HG02588 (cell line): ENCODE measurements at regions not wholly inside any gene's neighbourhood (a gene's known extent, or its start where the extent isn't known, plus 50 kb on each side); places are given as distances from the start of the nearest gene placed in this dataset.

ENCODE experiments used
- ATAC-seq: cut with Tn5 transposase; IDR thresholded peaks from one replicate; pipeline ENCODE4 v1.9.1; 2021; ENCODE audit warnings: mild to moderate bottlenecking, moderate library complexity; ENCODE audit not compliant: unreplicated experiment

DNA sequence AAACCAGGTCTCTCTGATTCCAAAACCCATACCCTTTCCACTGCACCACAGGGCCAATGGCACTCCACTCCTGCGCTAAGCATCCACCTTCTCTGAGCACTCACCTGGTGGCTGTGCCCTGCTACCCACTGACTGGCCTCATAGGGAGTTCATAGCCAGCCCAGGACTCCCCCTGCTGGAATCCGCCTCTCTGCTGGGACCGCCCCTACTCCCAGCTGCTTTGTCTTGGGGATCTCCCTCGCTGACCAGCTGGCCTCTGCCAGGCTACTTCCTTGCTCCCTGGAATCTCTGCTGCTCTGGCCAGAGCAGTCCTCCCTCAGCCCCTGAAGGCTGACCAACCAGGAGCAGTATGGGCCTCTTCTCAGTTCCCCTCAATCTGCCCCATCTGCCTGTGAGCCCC is 129.7 kb downstream of the FAXC start:
- ATAC-seq, result peak; percentile 86

- ATAC-seq, result no peak
Measured at GRCh38 chr6:99216959-99217358, 132.5 kb downstream of the FAXC start.

- no peak for ATAC-seq
Measured at GRCh38 chr6:99195986-99196655, 153.4 kb downstream of the FAXC start.

DNA sequence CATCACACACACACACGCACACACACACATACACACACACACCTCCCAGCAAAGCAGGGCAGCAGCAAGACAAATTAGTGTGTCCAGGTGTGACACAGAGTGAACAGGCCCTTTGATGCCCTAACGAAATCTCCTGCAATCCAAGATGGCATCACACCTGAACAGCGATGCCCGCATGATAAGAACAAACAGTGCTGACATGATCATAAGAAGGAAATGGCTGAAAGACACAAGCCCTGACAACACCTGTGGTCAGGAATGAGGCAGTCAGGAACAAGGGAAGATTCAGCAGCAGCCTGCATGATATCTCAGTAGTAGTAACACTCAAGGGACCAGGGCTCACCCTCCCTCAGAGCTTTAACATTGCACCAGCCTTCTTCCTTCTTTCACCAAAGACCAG is 156.9 kb downstream of the FAXC start:
- no peak for ATAC-seq

GRCh38 chr6:99189823-99190721 is 159.4 kb downstream of the FAXC start:
- ATAC-seq, result peak; percentile 97

- no peak for ATAC-seq
Measured at GRCh38 chr6:99187429-99187828, 162.0 kb downstream of the FAXC start.

GRCh38 chr6:99186417-99186816 is 163.1 kb downstream of the FAXC start:
- no peak for ATAC-seq

- no peak for ATAC-seq
Measured at GRCh38 chr6:99185525-99185924, 163.9 kb downstream of the FAXC start.

GRCh38 chr6:99184696-99185095 is 164.8 kb downstream of the FAXC start:
- ATAC-seq, result no peak

DNA sequence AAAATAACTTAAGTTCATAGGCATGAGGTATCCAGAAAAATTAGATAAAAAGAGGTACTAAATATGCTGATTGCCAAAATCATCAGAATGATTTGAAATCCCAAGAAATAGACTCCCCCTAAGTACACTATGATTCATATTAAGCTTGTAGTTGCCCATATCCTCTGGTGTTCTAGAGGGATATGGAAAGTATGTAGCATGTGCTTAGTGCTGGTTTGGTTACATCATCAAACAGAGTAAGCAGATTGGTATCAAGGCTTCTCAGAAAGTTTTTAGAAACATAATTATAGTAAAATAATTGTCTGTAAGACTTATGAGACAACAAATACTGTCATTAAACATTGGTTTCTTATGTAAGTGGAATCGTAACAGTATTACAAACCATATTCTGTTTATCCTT is 166.4 kb downstream of the FAXC start:
- ATAC-seq, result no peak

- no peak for ATAC-seq
Measured at GRCh38 chr6:99181174-99181573, 168.3 kb downstream of the FAXC start.

GRCh38 chr6:99178168-99178567 is 171.3 kb downstream of the FAXC start:
- ATAC-seq, result no peak

DNA sequence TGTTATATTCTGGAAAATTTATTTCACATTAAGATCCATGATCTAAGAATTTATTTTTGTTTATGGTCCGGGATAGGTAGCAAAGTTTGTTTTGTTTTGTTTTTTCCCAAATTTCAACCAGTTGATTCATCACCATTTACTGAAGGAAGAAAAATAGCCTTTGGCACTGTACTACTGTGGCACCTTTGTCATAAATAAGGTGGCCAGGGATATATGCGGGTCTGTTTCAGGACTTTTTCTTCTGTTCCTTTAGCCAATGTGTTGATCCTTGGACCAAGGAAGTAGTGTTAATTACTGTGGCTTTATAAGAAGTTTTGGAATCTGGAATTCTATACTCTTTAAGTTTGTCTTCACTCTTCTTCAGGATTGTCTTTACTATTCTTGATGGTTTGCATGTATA is 171.7 kb downstream of the FAXC start:
- ATAC-seq, result no peak

DNA sequence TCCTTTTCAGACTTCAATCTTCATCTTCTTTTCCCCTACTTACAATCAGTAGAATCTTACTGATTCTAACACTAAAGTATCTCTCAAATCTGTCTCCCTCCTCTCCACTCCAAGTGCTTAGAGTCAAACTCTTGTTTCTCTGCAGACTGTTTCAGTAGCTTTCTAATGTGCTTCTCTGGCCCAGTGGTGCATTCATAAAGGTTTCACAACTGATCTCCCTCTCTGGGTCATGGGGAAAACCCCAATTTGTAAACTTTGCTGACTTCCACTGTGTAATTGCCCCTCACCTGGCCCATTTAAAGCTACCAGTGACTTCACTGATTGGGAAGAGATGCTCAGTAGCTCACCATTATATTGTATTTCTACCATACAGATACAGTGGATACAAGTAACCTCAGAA is 183.6 kb downstream of the FAXC start:
- peak; percentile 80 for ATAC-seq

GRCh38 chr6:99152347-99152643 is 197.2 kb downstream of the FAXC start:
- ATAC-seq, result no peak

- ATAC-seq, result peak; percentile 93
Measured at GRCh38 chr6:99151634-99152346, 197.7 kb downstream of the FAXC start.

DNA sequence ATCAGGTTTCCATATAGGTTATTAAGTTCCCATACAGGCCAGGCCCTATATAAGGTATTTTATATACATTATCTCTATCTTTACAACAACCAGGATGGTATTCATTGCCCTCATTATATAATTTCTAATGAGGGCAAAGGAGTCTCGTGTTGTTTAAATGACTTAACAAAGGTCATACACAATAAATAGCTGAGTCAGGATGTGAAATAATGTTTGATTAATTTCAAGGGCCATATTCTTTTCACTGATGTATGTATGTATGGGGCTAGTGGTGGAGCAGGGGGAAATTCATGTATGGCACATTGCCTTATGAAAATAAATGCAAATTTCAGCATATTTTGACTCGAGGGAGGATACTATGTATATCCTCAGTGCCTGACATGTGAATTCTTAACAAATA is 200.7 kb downstream of the FAXC start:
- ATAC-seq, result no peak

DNA sequence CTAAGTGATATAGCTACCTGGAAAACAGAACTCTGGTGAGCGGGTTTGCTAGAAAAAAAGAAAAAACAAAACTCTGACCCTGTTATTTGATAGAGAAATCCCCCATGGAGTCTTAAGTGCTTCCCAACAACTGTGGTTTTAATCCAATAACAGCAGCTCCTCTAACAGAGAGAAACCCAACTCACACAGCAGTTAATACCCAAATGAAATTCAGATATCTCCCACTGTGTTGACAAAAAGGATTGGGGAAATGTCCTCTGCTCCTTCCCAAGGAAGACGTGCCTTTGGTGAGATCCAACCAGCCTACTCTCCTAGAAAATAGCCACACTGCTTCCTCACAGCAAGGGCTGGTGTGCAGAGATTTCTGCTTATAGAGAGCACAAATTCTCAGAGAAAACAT is 200.4 kb upstream of the FBXL4 start:
- ATAC-seq, result no peak

- ATAC-seq, result no peak
Measured at GRCh38 chr6:99147206-99147605, 199.5 kb upstream of the FBXL4 start.

DNA sequence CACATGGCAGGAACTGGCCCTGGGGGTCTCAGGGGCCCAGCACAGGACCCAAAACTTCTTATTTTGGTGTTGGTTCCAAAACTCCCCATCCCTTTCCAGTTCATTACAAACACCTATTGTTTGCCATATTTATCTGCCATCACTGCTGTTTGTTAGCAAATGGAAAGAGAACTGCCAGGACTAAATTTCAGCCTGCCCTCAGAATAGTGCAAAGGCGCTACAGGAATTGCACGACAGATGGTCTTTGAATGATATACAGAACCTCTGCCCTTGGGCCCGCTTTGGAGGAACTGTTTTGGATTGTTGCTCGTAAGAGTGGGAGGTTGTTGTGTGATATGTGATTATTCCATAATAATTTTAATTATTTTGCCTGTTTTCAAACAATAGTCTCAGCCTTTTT is 199.0 kb upstream of the FBXL4 start:
- no peak for ATAC-seq

GRCh38 chr6:99145738-99146137 is 198.0 kb upstream of the FBXL4 start:
- ATAC-seq, result no peak
